ENCODE measurements at regions not wholly inside any gene's neighbourhood (a gene's known extent, or its start where the extent isn't known, plus 50 kb on each side); places are given as distances from the start of the nearest gene placed in this dataset.

- no peak for TF ChIP-seq CTCF (IDR thresholded peaks at IDR 0.05 in 4 of 5, conservative IDR thresholded peaks at IDR 0.05 in 1 of 5)
- TF ChIP-seq POLR2A (IDR thresholded peaks at IDR 0.05): no peak
- intact Hi-C loops (cut with DNase I; ENCODE audit: low total_unique reads): no loop called here
Observed at GRCh38 chr2:176997074-176997791, 215.4 kb upstream of the HNRNPA3 start.

GRCh38 chr2:176997792-176998169 lies 214.8 kb upstream of the HNRNPA3 start:
- DNase-seq: no peak

More at GRCh38 chr2:176997074-176997791, 215.4 kb upstream of the HNRNPA3 start:
- in situ Hi-C loops (cut with MboI; ENCODE audit: low sequenced_read_pairs in 4 of 4): no loop called here
- no peak for DNase-seq
- no peak overlapping the region for H3K27ac ChIP-seq
- no peaks in the 10 kb centered on the region for H3K27me3 ChIP-seq
- no peak overlapping the region for H3K4me3 ChIP-seq
- H3K4me1 ChIP-seq: no peaks in the 10 kb centered on the region
- no peaks in the 10 kb centered on the region for H3K36me3 ChIP-seq
- H3K9me3 ChIP-seq: no peaks in the 10 kb centered on the region
- ATAC-seq: no peak

GRCh38 chr2:176999301-176999700 lies 213.3 kb upstream of the HNRNPA3 start:
- Histone ChIP-seq H3K27ac (no peak overlapping the region), H3K9me3 (no peaks in the 10 kb centered on the region), H3K4me3 (no peak overlapping the region), H3K27me3 (no peaks in the 10 kb centered on the region), H3K36me3 (no peaks in the 10 kb centered on the region), H3K4me1 (no peaks in the 10 kb centered on the region)
- intact Hi-C loops (cut with DNase I; ENCODE audit: low total_unique reads): no loop called here
- in situ Hi-C loops (cut with MboI; ENCODE audit: low sequenced_read_pairs in 4 of 4): no loop called here
- no peak for TF ChIP-seq POLR2A (IDR thresholded peaks at IDR 0.05)
- no peak for TF ChIP-seq CTCF (IDR thresholded peaks at IDR 0.05 in 4 of 5, conservative IDR thresholded peaks at IDR 0.05 in 1 of 5)
- ATAC-seq (no peak), DNase-seq (no peak)

More at GRCh38 chr2:176997792-176998169, 214.8 kb upstream of the HNRNPA3 start:
- ATAC-seq: no peak
- TF ChIP-seq CTCF (IDR thresholded peaks at IDR 0.05 in 4 of 5, conservative IDR thresholded peaks at IDR 0.05 in 1 of 5) (no peak), POLR2A (IDR thresholded peaks at IDR 0.05) (no peak)
- Histone ChIP-seq H3K27ac (no peak overlapping the region), H3K4me1 (no peaks in the 10 kb centered on the region), H3K36me3 (no peaks in the 10 kb centered on the region), H3K27me3 (no peaks in the 10 kb centered on the region), H3K9me3 (no peaks in the 10 kb centered on the region), H3K4me3 (no peak overlapping the region)
- intact Hi-C loops (cut with DNase I; ENCODE audit: low total_unique reads) (no loop called here), in situ Hi-C loops (cut with MboI; ENCODE audit: low sequenced_read_pairs in 4 of 4) (no loop called here)

GRCh38 chr2:177000061-177000714 lies 212.4 kb upstream of the HNRNPA3 start:
- intact Hi-C loops (cut with DNase I; ENCODE audit: low total_unique reads) (no loop called here), in situ Hi-C loops (cut with MboI; ENCODE audit: low sequenced_read_pairs in 4 of 4) (no loop called here)
- Histone ChIP-seq H3K9me3 (no peaks in the 10 kb centered on the region), H3K27ac (no peak overlapping the region), H3K36me3 (no peaks in the 10 kb centered on the region), H3K4me1 (no peaks in the 10 kb centered on the region), H3K4me3 (no peak overlapping the region), H3K27me3 (no peaks in the 10 kb centered on the region)
- TF ChIP-seq CTCF (IDR thresholded peaks at IDR 0.05 in 4 of 5, conservative IDR thresholded peaks at IDR 0.05 in 1 of 5) (no peak), POLR2A (IDR thresholded peaks at IDR 0.05) (no peak)
- DNase-seq (no peak), ATAC-seq (no peak)
